Neural progenitor cell (in vitro differentiated cells): ENCODE measurements at regions not wholly inside any gene's neighbourhood (a gene's known extent, or its start where the extent isn't known, plus 50 kb on each side); places are given as distances from the start of the nearest gene placed in this dataset.

ENCODE experiments used
- DNase-seq: peaks from one replicate; pipeline ENCODE4 v3.0.0-alpha.2; 2016; ENCODE audit warnings: low spot score
- H2AFZ ChIP-seq: fragments of 200-600 bp; sonication (generic); replicated peaks from 2 replicates; pipeline ENCODE4 v1.6.1; 2016; ENCODE audit warnings: antibody characterized with exemption
- H3F3A ChIP-seq: fragments of 200-600 bp; sonication (generic); 2 replicates; pipeline ENCODE4 v1.6.1; 2016; ENCODE audit warnings: antibody characterized with exemption, low read depth
- H3K27ac ChIP-seq: fragments of 200-600 bp; sonication (generic); 2 replicates; pipeline ENCODE4 v1.5.1; 2016; ENCODE audit warnings: mild to moderate bottlenecking
- H3K27me3 ChIP-seq: fragments of 200-600 bp; sonication (generic); 2 replicates; pipeline ENCODE4 v1.6.1; 2016; ENCODE audit warnings: mild to moderate bottlenecking, moderate library complexity
- H3K36me3 ChIP-seq: fragments of 200-600 bp; sonication (generic); 2 replicates; pipeline ENCODE4 v1.5.1; 2016
- H3K4me1 ChIP-seq: fragments of 200-600 bp; sonication (generic); 2 replicates; pipeline ENCODE4 v1.6.1; 2016; ENCODE audit warnings: mixed run types
- H3K4me2 ChIP-seq: fragments of 200-600 bp; sonication (generic); 2 replicates; pipeline ENCODE4 v1.6.1; 2016
- H3K4me3 ChIP-seq: fragments of 200-600 bp; sonication (generic); 2 replicates; pipeline ENCODE4 v1.5.1; 2016
- H3K79me2 ChIP-seq: fragments of 200-600 bp; sonication (generic); 2 replicates; pipeline ENCODE4 v1.6.1; 2016; ENCODE audit warnings: low read depth
- H3K9ac ChIP-seq: fragments of 200-600 bp; sonication (generic); 2 replicates; pipeline ENCODE4 v1.6.1; 2016
- H3K9me3 ChIP-seq: fragments of 200-600 bp; sonication (generic); 2 replicates; pipeline ENCODE4 v1.5.1; 2016; ENCODE audit warnings: low read depth
- H4K20me1 ChIP-seq: fragments of 200-600 bp; sonication (generic); 2 replicates; pipeline ENCODE4 v1.6.1; 2016; ENCODE audit warnings: low read depth
- H3K27ac Mint-ChIP-seq: 3 replicates; pipeline ENCODE4 v1.8.0; 2021; ENCODE audit warnings: mixed read lengths
- H3K27me3 Mint-ChIP-seq: 2 replicates; pipeline ENCODE4 v1.8.0; 2022; ENCODE audit warnings: low read depth, mild to moderate bottlenecking, inconsistent platforms, moderate library complexity, mixed read lengths; ENCODE audit not compliant: insufficient read depth
- H3K36me3 Mint-ChIP-seq: 3 replicates; pipeline ENCODE4 v1.8.0; 2021; ENCODE audit warnings: mixed read lengths
- H3K4me1 Mint-ChIP-seq: 3 replicates; pipeline ENCODE4 v1.8.0; 2021; ENCODE audit warnings: mixed read lengths
- H3K4me3 Mint-ChIP-seq: 3 replicates; pipeline ENCODE4 v1.8.0; 2021; ENCODE audit warnings: mild to moderate bottlenecking, moderate library complexity, mixed read lengths
- H3K9me3 Mint-ChIP-seq: 3 replicates; pipeline ENCODE4 v1.8.0; 2020; ENCODE audit warnings: mixed read lengths
- CTCF ChIP-seq: fragments of 200-600 bp; sonication (generic); IDR thresholded peaks from 2 replicates; pipeline ENCODE4 v1.5.1; 2017; ENCODE audit warnings: antibody characterized with exemption, mild to moderate bottlenecking
- EZH2 ChIP-seq: fragments of 200-600 bp; sonication (generic); IDR thresholded peaks from 2 replicates; pipeline ENCODE4 v1.6.1; 2017; ENCODE audit warnings: antibody characterized with exemption, mild to moderate bottlenecking, moderate library complexity
- EZH2phosphoT487 ChIP-seq: fragments of 200-600 bp; sonication (generic); IDR thresholded peaks from 2 replicates; pipeline ENCODE4 v1.6.1; 2017; ENCODE audit warnings: antibody characterized with exemption

- Mint-ChIP-seq H3K9me3 (peaks cover 2% of the 10 kb centered on the region), H3K36me3 (no peaks in the 10 kb centered on the region), H3K27ac (no peak overlapping the region), H3K4me3 (no peak overlapping the region), H3K4me1 (no peaks in the 10 kb centered on the region), H3K27me3 (no peaks in the 10 kb centered on the region)
- DNase-seq: no peak
- Histone ChIP-seq H3K9me3 (no peaks in the 10 kb centered on the region), H3K4me2 (no peak overlapping the region), H3K9ac (no peak overlapping the region), H4K20me1 (no peaks in the 10 kb centered on the region), H3K27me3 (no peaks in the 10 kb centered on the region), H3K27ac (no peak overlapping the region), H3K4me1 (no peaks in the 10 kb centered on the region), H2AFZ (no peak overlapping the region), H3K79me2 (no peaks in the 10 kb centered on the region), H3K36me3 (no peaks in the 10 kb centered on the region), H3K4me3 (no peak overlapping the region), H3F3A (no peaks in the 10 kb centered on the region)
- no peak for TF ChIP-seq EZH2phosphoT487
- TF ChIP-seq CTCF: no peak
- TF ChIP-seq EZH2: no peak
Measured at GRCh38 chrX:84876876-84877275, 126.8 kb upstream of the APOOL start.

GRCh38 chrX:84893897-84894296, 109.8 kb upstream of the APOOL start:
- Mint-ChIP-seq H3K36me3 (no peaks in the 10 kb centered on the region), H3K27ac (no peak overlapping the region), H3K9me3 (no peaks in the 10 kb centered on the region), H3K27me3 (no peaks in the 10 kb centered on the region), H3K4me1 (no peaks in the 10 kb centered on the region), H3K4me3 (no peak overlapping the region)
- DNase-seq: no peak
- H3K9me3 ChIP-seq: peaks cover 4% of the 10 kb centered on the region
- H3K79me2 ChIP-seq: no peaks in the 10 kb centered on the region
- H3K4me1 ChIP-seq: no peaks in the 10 kb centered on the region
- H2AFZ ChIP-seq: no peak overlapping the region
- H3K9ac ChIP-seq: no peak overlapping the region
- no peak overlapping the region for H3K27ac ChIP-seq
- no peaks in the 10 kb centered on the region for H4K20me1 ChIP-seq
- TF ChIP-seq EZH2: no peak
- H3K4me2 ChIP-seq: no peak overlapping the region
- H3K27me3 ChIP-seq: no peaks in the 10 kb centered on the region
- H3F3A ChIP-seq: no peaks in the 10 kb centered on the region
- no peaks in the 10 kb centered on the region for H3K36me3 ChIP-seq
- no peak overlapping the region for H3K4me3 ChIP-seq

- H3K4me2 ChIP-seq: no peak overlapping the region
- H3K36me3 Mint-ChIP-seq: no peaks in the 10 kb centered on the region
Measured at GRCh38 chrX:84907324-84907968, 96.2 kb upstream of the APOOL start.

More at GRCh38 chrX:84907324-84907968, 96.2 kb upstream of the APOOL start:
- H3K79me2 ChIP-seq: no peaks in the 10 kb centered on the region
- Mint-ChIP-seq H3K4me3 (no peak overlapping the region), H3K4me1 (no peaks in the 10 kb centered on the region), H3K27ac (no peak overlapping the region), H3K27me3 (no peaks in the 10 kb centered on the region), H3K9me3 (no peaks in the 10 kb centered on the region)
- no peaks in the 10 kb centered on the region for H3K27me3 ChIP-seq
- H2AFZ ChIP-seq: peak overlapping the region; percentile 7
- no peak overlapping the region for H3K4me3 ChIP-seq
- no peaks in the 10 kb centered on the region for H3K36me3 ChIP-seq
- H3K9ac ChIP-seq: no peak overlapping the region
- peak; percentile 49 for TF ChIP-seq CTCF
- TF ChIP-seq EZH2: no peak
- H3K4me1 ChIP-seq: no peaks in the 10 kb centered on the region
- no peak overlapping the region for H3K27ac ChIP-seq
- peaks cover 13% of the 10 kb centered on the region for H3K9me3 ChIP-seq
- peak; percentile 10 for DNase-seq
- no peaks in the 10 kb centered on the region for H3F3A ChIP-seq
- no peaks in the 10 kb centered on the region for H4K20me1 ChIP-seq
